ENCODE measurements at regions not wholly inside any gene's neighbourhood (a gene's known extent, or its start where the extent isn't known, plus 50 kb on each side); places are given as distances from the start of the nearest gene placed in this dataset.

DNA sequence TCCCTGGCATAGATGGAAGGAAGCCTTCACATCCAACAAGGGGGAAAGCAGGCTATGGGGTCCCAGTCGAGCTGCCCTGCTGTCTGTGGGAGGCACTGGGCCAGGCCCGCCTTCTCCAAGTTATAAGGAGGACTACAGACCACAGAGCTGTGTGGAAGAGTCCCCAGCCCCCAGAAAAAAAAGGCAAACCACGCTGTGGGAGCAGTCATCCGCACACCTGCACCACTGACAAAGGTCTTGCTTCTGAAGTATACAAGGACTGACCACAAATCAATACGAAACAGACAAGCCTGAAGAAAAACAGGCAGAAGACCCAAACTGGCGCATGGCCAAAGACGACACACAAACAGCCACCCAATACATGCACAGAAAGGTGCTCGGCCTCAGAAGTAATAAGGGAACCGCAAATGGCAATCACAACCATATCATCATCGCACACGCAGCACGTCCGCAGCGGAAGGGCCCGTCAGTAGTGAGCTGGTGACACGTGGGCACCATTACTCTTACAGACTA, 384.1 kb downstream of the CTTN start:
- Histone ChIP-seq H3K4me3 (no peak overlapping the region), H3K36me3 (no peaks in the 10 kb centered on the region), H3K4me1 (ENCODE audit: insufficient read depth) (no peaks in the 10 kb centered on the region), H3K27me3 (no peaks in the 10 kb centered on the region), H3K27ac (no peak overlapping the region), H3K9me3 (no peaks in the 10 kb centered on the region)
- TF ChIP-seq EP300 (IDR thresholded peaks at IDR 0.05) = no peak
- TF ChIP-seq, protein P1, sequence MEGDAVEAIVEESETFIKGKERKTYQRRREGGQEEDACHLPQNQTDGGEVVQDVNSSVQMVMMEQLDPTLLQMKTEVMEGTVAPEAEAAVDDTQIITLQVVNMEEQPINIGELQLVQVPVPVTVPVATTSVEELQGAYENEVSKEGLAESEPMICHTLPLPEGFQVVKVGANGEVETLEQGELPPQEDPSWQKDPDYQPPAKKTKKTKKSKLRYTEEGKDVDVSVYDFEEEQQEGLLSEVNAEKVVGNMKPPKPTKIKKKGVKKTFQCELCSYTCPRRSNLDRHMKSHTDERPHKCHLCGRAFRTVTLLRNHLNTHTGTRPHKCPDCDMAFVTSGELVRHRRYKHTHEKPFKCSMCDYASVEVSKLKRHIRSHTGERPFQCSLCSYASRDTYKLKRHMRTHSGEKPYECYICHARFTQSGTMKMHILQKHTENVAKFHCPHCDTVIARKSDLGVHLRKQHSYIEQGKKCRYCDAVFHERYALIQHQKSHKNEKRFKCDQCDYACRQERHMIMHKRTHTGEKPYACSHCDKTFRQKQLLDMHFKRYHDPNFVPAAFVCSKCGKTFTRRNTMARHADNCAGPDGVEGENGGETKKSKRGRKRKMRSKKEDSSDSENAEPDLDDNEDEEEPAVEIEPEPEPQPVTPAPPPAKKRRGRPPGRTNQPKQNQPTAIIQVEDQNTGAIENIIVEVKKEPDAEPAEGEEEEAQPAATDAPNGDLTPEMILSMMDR (IDR thresholded peaks at IDR 0.05) = no peak
- TF ChIP-seq POLR2A (IDR thresholded peaks at IDR 0.05) = no peak
- intact Hi-C loops (cut with DNase I) = no loop called here
- 62 to 69% (median 68%) methylated on average over 16 of the region's 16 CpGs for WGBS, 3 donors
- DNase-seq = no peak

DNA sequence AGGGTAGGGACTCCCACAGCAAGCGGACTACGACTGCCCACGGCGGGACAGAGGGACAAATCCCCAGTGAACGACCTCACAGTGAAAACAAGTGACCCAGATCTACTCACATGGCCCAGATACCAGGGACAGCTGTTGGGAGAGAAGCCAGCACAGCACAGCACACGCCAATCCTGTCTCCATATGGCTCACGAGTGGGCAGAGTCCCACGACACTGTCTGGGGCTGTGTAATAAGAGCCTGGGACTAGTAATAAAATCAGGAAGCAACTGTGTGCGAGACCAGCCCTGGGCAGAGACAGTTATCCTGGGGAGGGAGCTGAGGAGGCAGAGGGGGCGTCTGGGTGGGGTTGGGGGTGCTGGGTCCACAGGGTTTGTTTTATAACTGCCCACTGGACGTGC, 385.0 kb downstream of the CTTN start:
- 46 to 55% (median 50%) methylated on average over 10 to 11 of the region's 11 CpGs for WGBS, 3 donors
- H3K27ac ChIP-seq = no peak overlapping the region
- no peaks in the 10 kb centered on the region for H3K9me3 ChIP-seq
- TF ChIP-seq POLR2A (IDR thresholded peaks at IDR 0.05) = no peak
- intact Hi-C loops (cut with DNase I) = no loop called here
- no peak for DNase-seq
- H3K4me3 ChIP-seq = no peak overlapping the region
- no peaks in the 10 kb centered on the region for H3K36me3 ChIP-seq
- H3K4me1 ChIP-seq (ENCODE audit: insufficient read depth) = no peaks in the 10 kb centered on the region
- H3K27me3 ChIP-seq = no peaks in the 10 kb centered on the region

DNA sequence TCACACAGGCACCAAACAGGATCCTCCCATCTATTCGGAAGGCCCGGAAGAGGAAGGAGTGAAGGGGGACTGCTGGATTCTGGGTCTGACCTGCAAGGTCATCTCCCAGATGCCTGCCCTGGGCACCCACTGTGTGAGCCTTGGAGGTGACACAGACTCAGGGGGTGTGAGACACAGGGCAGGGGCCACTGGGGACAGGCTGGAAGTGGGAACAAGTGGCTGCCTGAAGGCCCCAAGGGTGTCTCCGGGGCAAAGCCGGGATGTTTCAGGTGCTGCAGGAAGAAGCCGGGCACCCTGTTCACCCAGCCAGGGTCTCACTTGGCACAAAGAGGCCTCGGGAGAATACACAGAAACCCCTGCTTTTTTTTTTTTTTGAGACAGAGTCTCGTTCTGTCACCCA, 385.5 kb downstream of the CTTN start:
- Histone ChIP-seq H3K9me3 (no peaks in the 10 kb centered on the region), H3K4me1 (ENCODE audit: insufficient read depth) (no peaks in the 10 kb centered on the region), H3K4me3 (no peak overlapping the region), H3K36me3 (no peaks in the 10 kb centered on the region), H3K27ac (no peak overlapping the region), H3K27me3 (no peaks in the 10 kb centered on the region)
- no peak for DNase-seq
- intact Hi-C loops (cut with DNase I) = no loop called here
- WGBS, 3 donors = 82 to 84% (median 82%) methylated on average over 7 of the region's 7 CpGs
- no peak for TF ChIP-seq EP300 (IDR thresholded peaks at IDR 0.05)
- no peak for TF ChIP-seq POLR2A (IDR thresholded peaks at IDR 0.05)
- TF ChIP-seq, protein P1 (IDR thresholded peaks at IDR 0.05) = no peak

DNA sequence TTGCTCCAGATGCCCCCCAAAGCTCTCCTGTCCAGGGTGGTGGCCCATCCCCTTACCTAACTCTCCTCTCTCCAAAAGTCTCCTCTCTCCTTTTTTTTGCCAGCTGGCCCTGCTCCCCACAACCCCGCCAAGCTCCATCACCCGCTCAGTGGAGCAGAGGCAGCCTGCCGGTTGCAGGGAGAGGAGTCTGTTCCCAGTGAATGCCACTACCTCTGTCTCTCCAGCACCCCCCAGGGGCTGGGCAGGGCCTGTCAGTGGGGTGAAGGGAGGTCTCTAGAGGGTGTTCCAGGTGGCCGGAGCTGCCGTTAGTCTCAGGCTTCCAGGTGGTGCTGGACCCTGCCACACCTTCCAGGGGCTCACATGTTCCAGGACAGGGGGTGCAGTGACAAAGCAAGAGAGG, 387.0 kb downstream of the CTTN start:
- H3K27ac ChIP-seq = no peak overlapping the region
- H3K27me3 ChIP-seq = no peaks in the 10 kb centered on the region
- intact Hi-C loops (cut with DNase I) = no loop called here
- no peaks in the 10 kb centered on the region for H3K36me3 ChIP-seq
- no peaks in the 10 kb centered on the region for H3K9me3 ChIP-seq
- 73 to 87% (median 84%) methylated on average over 5 of the region's 5 CpGs for WGBS, 3 donors
- H3K4me1 ChIP-seq (ENCODE audit: insufficient read depth) = no peaks in the 10 kb centered on the region
- no peak for TF ChIP-seq POLR2A (IDR thresholded peaks at IDR 0.05)
- TF ChIP-seq, protein P1 (IDR thresholded peaks at IDR 0.05) = no peak
- TF ChIP-seq EP300 (IDR thresholded peaks at IDR 0.05) = no peak
- DNase-seq = no peak
- H3K4me3 ChIP-seq = no peak overlapping the region

DNA sequence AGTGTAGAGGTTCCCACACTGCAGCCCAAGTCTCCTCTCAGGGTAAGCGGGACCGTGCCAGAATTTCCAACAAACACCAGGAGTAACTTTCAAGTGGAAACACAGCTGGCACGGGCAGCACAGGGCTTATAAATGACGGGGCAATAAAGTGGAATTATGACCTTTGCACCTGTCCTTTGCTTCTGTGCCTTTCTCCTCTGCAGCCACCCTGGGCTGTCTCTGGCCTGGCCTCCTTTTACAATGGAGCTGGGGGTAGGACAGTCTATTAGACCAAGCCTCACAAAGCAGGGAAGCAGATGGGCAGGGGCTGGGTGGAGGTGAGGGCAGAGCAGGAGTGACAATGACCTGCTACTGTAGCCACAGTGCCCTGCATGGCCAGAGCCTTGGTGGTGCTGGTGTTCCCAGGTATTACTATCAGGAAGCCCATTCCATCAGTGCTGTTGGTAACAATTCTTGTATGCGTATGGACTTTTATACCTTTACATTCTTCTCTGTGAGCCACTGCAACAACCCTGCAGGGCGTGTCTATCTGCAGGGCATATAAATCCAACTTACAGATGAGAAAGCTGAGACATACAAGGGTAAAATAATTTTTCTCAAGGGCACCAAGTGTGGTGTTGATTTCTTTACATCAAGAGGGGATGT, 387.8 kb downstream of the CTTN start:
- intact Hi-C loops (cut with DNase I) = no loop called here
- no peaks in the 10 kb centered on the region for H3K36me3 ChIP-seq
- H3K27me3 ChIP-seq = no peaks in the 10 kb centered on the region
- H3K9me3 ChIP-seq = no peaks in the 10 kb centered on the region
- WGBS, 3 donors = 66 to 76% (median 66%) methylated on average over 6 of the region's 6 CpGs
- H3K4me1 ChIP-seq (ENCODE audit: insufficient read depth) = no peaks in the 10 kb centered on the region
- TF ChIP-seq, protein P1 (IDR thresholded peaks at IDR 0.05) = no peak
- TF ChIP-seq POLR2A (IDR thresholded peaks at IDR 0.05) = no peak
- no peak overlapping the region for H3K27ac ChIP-seq
- no peak for DNase-seq
- no peak overlapping the region for H3K4me3 ChIP-seq

Measured in ovary (tissue), 7 donors.